ENCODE measurements at regions not wholly inside any gene's neighbourhood (a gene's known extent, or its start where the extent isn't known, plus 50 kb on each side); places are given as distances from the start of the nearest gene placed in this dataset.

- Mint-ChIP-seq H3K4me3 (no peak overlapping the region), H3K9me3 (peaks cover 22% of the 10 kb centered on the region), H3K4me1 (no peaks in the 10 kb centered on the region), H3K36me3 (ENCODE audit: low read depth) (no peaks in the 10 kb centered on the region), H3K27ac (no peak overlapping the region), H3K27me3 (ENCODE audit: low read depth) (peaks cover 5% of the 10 kb centered on the region)
- TF ChIP-seq CTCF (IDR thresholded peaks at IDR 0.05; ENCODE audit: unreplicated experiment in 3 of 3), result no peak
Measured at GRCh38 chr7:23981314-23981713, 271.3 kb downstream of the STK31 start.

DNA sequence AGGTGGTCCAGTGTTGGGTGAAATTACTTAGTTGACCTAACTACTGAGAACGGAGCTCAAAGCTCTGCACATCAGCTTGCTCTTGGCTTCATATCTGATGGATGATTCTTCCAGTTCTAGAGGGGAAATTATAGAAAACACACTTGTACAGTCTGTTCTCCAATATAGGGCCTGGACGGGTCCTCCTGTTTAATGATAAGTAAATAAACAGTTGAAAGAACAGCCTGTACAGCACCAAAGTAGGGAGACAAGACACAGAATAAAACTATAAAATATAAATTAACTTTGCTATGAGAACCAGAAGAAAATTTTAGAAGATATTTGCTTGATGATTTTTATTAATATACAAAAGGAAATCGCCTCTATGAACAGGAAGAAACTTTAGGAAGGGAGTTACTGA lies 271.7 kb downstream of the STK31 start:
- Mint-ChIP-seq H3K27ac (no peak overlapping the region), H3K36me3 (ENCODE audit: low read depth) (no peaks in the 10 kb centered on the region), H3K4me3 (no peak overlapping the region), H3K4me1 (no peaks in the 10 kb centered on the region), H3K27me3 (ENCODE audit: low read depth) (peaks cover 5% of the 10 kb centered on the region), H3K9me3 (peaks cover 18% of the 10 kb centered on the region)
- no peak for TF ChIP-seq CTCF (IDR thresholded peaks at IDR 0.05; ENCODE audit: unreplicated experiment in 3 of 3)

DNA sequence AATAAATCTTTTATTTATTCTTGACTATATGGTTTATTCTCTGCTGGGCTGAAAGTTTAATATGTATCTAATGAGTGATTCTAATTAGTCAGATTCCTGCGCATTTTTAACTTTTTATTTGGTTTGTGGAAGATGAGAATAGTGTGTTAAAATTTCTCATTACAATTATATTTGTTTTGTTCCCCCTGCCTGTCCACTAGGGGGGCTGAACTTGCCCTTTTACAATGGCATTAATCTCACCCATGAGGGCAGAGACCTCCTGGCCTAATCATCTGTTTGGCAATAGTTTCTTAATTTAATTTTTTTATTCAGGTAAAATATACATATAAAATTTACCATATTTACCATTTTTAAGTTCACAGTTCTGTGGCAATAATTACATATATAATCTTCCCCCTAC lies 278.5 kb upstream of the NPY start:
- no peak for TF ChIP-seq CTCF (IDR thresholded peaks at IDR 0.05; ENCODE audit: unreplicated experiment in 3 of 3)
- no peak overlapping the region for H3K4me3 Mint-ChIP-seq

GRCh38 chr7:24010495-24010894 lies 273.5 kb upstream of the NPY start:
- no peaks in the 10 kb centered on the region for H3K36me3 Mint-ChIP-seq (ENCODE audit: low read depth)
- no peaks in the 10 kb centered on the region for H3K4me1 Mint-ChIP-seq
- H3K9me3 Mint-ChIP-seq, result peaks cover 42% of the 10 kb centered on the region
- no peak for TF ChIP-seq CTCF (IDR thresholded peaks at IDR 0.05; ENCODE audit: unreplicated experiment in 3 of 3)
- no peaks in the 10 kb centered on the region for H3K27me3 Mint-ChIP-seq (ENCODE audit: low read depth)
- no peak overlapping the region for H3K4me3 Mint-ChIP-seq
- no peak overlapping the region for H3K27ac Mint-ChIP-seq

More for the DNA sequence above, 278.5 kb upstream of the NPY start:
- H3K9me3 Mint-ChIP-seq, result peaks cover 20% of the 10 kb centered on the region
- H3K27me3 Mint-ChIP-seq (ENCODE audit: low read depth), result no peaks in the 10 kb centered on the region
- H3K4me1 Mint-ChIP-seq, result no peaks in the 10 kb centered on the region
- H3K36me3 Mint-ChIP-seq (ENCODE audit: low read depth), result no peaks in the 10 kb centered on the region
- H3K27ac Mint-ChIP-seq, result no peak overlapping the region

DNA sequence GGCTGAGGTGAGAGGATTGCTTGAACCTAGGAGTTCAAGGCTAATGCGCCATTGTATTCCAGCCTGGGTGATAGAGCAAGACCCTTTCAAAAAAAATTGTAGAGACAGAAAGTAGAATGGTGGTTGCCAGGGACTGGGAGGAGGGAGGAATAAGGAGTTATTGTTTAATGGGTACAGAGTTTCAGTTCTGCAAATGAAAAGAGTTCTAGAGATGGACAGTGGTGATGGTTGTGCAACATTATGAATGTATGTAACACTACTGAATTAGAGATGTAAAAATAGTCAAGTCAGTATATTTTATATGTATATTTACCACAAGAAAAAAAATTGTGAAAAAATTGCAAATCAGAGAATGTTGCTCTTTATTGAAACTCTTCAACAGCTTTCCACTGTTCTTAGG lies 266.5 kb upstream of the NPY start:
- H3K4me1 Mint-ChIP-seq, result no peaks in the 10 kb centered on the region
- no peak overlapping the region for H3K27ac Mint-ChIP-seq
- H3K4me3 Mint-ChIP-seq, result no peak overlapping the region
- no peaks in the 10 kb centered on the region for H3K27me3 Mint-ChIP-seq (ENCODE audit: low read depth)
- H3K36me3 Mint-ChIP-seq (ENCODE audit: low read depth), result no peaks in the 10 kb centered on the region
- TF ChIP-seq CTCF (IDR thresholded peaks at IDR 0.05; ENCODE audit: unreplicated experiment in 3 of 3), result no peak
- H3K9me3 Mint-ChIP-seq, result peaks cover 8% of the 10 kb centered on the region

- Mint-ChIP-seq H3K27me3 (ENCODE audit: low read depth) (no peaks in the 10 kb centered on the region), H3K27ac (no peak overlapping the region), H3K4me3 (no peak overlapping the region), H3K36me3 (ENCODE audit: low read depth) (no peaks in the 10 kb centered on the region), H3K4me1 (no peaks in the 10 kb centered on the region), H3K9me3 (peaks cover 3% of the 10 kb centered on the region)
- TF ChIP-seq CTCF (IDR thresholded peaks at IDR 0.05; ENCODE audit: unreplicated experiment in 3 of 3), result no peak
Measured at GRCh38 chr7:24018331-24018730, 265.7 kb upstream of the NPY start.
